NCI-H446 treated with DMSO at 0.1 percent for 48 hours (cell line): ENCODE measurements at regions not wholly inside any gene's neighbourhood (a gene's known extent, or its start where the extent isn't known, plus 50 kb on each side); places are given as distances from the start of the nearest gene placed in this dataset.
"Not testable (repeated sequence)": the region's sequence is repeated elsewhere in the genome, so short reads cannot be mapped to it uniquely, and the experiment has no call there.

Source experiments
- DNase-seq: peaks from one replicate; lab custom pipeline; 2025; lab: John Stamatoyannopoulos, UW

DNA sequence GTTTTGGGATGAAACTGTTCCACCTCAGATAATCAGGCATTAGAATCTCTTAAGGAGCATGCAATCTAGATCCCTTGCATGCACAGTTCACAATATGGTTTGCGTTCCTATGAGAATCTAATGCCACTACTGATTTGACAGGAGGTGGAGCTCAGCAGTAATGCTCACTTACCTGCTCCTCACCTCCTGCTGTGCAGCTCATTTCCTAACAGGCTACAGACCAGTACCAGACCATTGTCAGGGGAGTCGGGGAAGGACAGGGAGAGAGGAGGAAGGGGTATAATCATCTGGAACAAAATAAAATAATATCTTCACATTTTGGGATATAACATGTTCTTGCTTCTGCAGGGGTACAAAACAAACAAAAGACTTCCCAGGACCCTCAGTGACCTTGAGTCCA lies 532.0 kb upstream of the FSHR start:
- no peak for DNase-seq

DNA sequence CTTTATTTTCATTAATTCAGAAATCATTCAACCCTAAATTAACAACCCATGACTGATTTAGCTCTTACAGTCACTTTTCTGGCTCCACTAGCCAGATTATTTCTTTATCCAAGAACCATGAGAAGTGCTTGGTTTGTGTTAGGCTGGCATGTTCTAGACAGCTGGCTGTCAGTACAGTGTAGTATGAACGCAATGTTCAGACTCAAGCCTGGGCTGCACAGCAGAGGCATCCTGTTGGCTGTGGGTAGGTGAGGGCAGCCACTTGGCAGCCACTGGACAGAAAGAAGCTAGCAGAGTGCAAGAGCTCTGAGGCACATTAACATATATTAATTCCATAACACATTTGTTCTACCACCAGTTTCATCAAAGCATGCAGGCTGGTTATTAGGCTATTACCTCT lies 522.9 kb upstream of the FSHR start:
- DNase-seq, result no peak

- no peak for DNase-seq
These were observed 510.5 kb upstream of the FSHR start for GRCh38 chr2:49664827-49665226.

GRCh38 chr2:49661809-49662208 lies 507.5 kb upstream of the FSHR start:
- no peak for DNase-seq

GRCh38 chr2:49656853-49657252 lies 502.5 kb upstream of the FSHR start:
- no peak for DNase-seq

- DNase-seq, result no peak
These were observed 488.8 kb upstream of the FSHR start for GRCh38 chr2:49643149-49643548.

- DNase-seq, result no peak
These were observed 486.3 kb upstream of the FSHR start for GRCh38 chr2:49640630-49641029.

- DNase-seq, result no peak
These were observed 466.7 kb upstream of the FSHR start for GRCh38 chr2:49621016-49621415.

- no peak for DNase-seq
These were observed 465.5 kb upstream of the FSHR start for GRCh38 chr2:49619804-49620203.

- DNase-seq, result no peak
These were observed 464.2 kb upstream of the FSHR start for GRCh38 chr2:49618491-49618890.

- peak; percentile 42 for DNase-seq
These were observed 462.5 kb upstream of the FSHR start for GRCh38 chr2:49616800-49617199.

- DNase-seq, result not testable (repeated sequence)
These were observed 457.5 kb upstream of the FSHR start for GRCh38 chr2:49611796-49612195.

DNA sequence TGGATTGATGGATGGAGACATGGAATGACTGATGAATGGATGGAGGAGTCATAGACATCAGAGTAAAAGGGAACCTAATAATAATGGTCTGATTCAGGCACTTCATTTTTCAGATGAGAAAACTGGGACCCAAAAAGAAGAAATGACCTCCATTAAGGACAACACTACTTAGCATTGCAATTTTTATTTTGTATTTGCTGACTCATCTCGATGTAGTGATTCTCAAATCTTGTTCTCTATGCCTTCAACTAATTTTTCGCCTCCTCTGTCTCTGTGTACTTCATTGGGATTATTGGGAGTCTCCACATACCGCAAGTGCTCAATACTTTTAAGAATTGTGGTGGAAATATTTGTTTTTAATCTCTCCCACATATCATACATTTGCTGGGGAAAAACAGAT lies 446.2 kb upstream of the FSHR start:
- no peak for DNase-seq

DNA sequence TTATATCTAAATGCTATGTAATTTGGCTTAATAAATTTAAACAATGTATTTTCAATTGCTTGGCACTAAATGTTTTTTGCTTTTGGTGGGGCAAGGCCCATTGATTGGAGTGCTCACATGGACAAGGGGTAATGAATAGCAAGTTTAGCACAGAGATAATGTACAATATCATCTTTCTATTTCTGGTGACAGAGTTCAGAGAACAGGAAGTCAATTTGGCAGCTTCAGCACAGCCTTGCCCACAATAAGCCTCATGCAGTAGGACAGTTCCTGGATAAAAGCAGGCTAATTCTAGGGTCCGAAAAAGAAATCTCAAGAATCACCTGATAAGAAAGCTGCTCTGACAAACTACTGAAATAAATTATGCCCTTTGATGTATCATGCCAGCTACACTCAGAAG lies 443.9 kb upstream of the FSHR start:
- DNase-seq, result no peak

DNA sequence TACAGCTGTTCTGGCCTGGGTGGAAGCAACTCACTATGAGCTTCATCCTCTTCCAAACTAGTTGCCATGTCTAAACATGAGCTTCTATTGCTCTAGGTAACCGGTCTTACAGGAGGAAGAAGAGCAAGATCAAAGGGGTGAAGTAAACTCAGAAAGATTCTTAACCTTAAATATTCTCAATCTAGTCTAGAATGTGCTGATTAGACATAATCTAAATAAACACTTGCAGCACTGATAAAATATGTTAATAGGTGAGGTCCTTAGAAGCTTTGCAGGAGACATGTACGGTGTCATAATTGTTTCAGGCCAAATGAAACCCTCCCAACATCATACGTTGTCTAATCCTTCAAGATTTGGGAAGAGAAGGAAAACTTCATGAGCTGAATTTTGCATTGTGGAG lies 431.6 kb upstream of the FSHR start:
- DNase-seq, result no peak

- DNase-seq, result no peak
These were observed 428.6 kb upstream of the FSHR start for GRCh38 chr2:49582946-49583345.

- no peak for DNase-seq
These were observed 422.7 kb upstream of the FSHR start for GRCh38 chr2:49577041-49577440.

DNA sequence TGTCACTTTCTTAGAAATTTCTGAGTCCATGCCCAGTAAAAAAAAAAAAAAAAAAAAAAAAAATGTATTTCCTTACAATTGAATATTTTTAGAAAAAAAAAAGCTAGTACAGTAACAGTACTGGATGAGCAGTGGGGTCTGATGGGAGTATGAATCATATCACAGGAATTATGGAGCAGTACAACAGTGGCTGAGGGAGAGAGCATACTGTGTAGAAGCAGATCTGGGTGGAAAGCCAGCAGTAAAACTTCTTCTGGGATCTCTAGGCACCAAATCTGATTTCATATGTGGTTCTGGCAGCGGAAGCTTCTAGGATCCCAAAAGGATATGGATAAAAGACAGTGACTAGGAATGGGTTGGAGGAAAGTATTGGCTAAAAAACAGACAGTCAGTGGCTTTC lies 414.9 kb upstream of the FSHR start:
- DNase-seq, result no peak

- no peak for DNase-seq
These were observed 413.7 kb upstream of the FSHR start for GRCh38 chr2:49567811-49568600.

- DNase-seq, result no peak
These were observed 412.7 kb upstream of the FSHR start for GRCh38 chr2:49567021-49567420.

GRCh38 chr2:49553658-49554057 lies 399.3 kb upstream of the FSHR start:
- DNase-seq, result no peak

DNA sequence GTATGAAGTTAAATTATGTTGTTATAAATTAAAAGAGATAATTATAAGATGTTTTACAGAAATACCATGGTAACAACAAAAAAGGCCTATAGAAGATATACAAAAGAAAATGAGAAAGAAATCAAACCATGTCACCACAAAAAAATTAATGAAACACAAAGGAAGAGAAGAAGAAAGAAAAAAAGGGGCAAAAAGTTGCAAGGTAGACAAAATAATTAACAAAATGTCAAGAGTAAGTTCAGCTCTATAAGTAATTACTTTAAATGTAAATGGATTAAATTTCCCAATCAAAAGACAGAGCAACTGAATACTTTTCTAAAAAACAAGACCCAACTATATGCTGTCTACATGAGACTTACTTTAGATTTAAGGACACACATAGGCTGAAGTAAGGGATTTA lies 378.4 kb upstream of the FSHR start:
- no peak for DNase-seq

- no peak for DNase-seq
These were observed 361.9 kb upstream of the FSHR start for GRCh38 chr2:49515996-49516782.

- DNase-seq, result no peak
These were observed 359.9 kb upstream of the FSHR start for GRCh38 chr2:49514201-49514600.
